Mammary epithelial cell (primary cell): ENCODE measurements at regions not wholly inside any gene's neighbourhood (a gene's known extent, or its start where the extent isn't known, plus 50 kb on each side); places are given as distances from the start of the nearest gene placed in this dataset.

Source experiments
- CTCF ChIP-seq, 2 donors: IDR thresholded peaks in 1 of 2; conservative IDR thresholded peaks in 1 of 2; 2 replicates each; pipeline ENCODE4 v1.5.1; 2011 to 2012; ENCODE audit warnings: inconsistent platforms in 2 of 2, low read length in 2 of 2, mild to moderate bottlenecking in 2 of 2, control low read depth in 1 of 2, low read depth in 1 of 2; ENCODE audit not compliant: insufficient read depth in 1 of 2; ENCODE audit errors: extremely low read depth in 1 of 2
- EZH2 ChIP-seq: IDR thresholded peaks from 2 replicates; pipeline ENCODE4 v1.6.1; 2012; ENCODE audit warnings: low read length, inconsistent platforms, borderline replicate concordance

GRCh38 chr2:208793434-208793833 lies 386.8 kb downstream of the PTH2R start:
- TF ChIP-seq CTCF (conservative IDR thresholded peaks at IDR 0.05 in 1 of 2, IDR thresholded peaks at IDR 0.05 in 1 of 2; ENCODE audit: extremely low read depth in 1 of 2, insufficient read depth in 1 of 2, low read depth in 1 of 2, low read length in 2 of 2) (no peak), EZH2 (no peak)
